Fibroblast of lung (primary cell): ENCODE measurements at regions not wholly inside any gene's neighbourhood (a gene's known extent, or its start where the extent isn't known, plus 50 kb on each side); places are given as distances from the start of the nearest gene placed in this dataset.

Experiments used
- EZH2 ChIP-seq: IDR thresholded peaks from 2 replicates; pipeline ENCODE4 v1.5.1; 2012; ENCODE audit warnings: low read length, control low read depth, mild to moderate bottlenecking; ENCODE audit errors: missing control alignments
- TF ChIP-seq, protein P1 (sequence below), 2 donors: IDR thresholded peaks in 1 of 2; conservative IDR thresholded peaks in 1 of 2; 1 replicate in 1 of 2; 2 replicates in 1 of 2; pipeline ENCODE4 v1.5.1; 2011 to 2012; ENCODE audit warnings: low read length in 2 of 2, control low read depth in 1 of 2, inconsistent platforms in 1 of 2, low read depth in 1 of 2, mild to moderate bottlenecking in 1 of 2

DNA sequence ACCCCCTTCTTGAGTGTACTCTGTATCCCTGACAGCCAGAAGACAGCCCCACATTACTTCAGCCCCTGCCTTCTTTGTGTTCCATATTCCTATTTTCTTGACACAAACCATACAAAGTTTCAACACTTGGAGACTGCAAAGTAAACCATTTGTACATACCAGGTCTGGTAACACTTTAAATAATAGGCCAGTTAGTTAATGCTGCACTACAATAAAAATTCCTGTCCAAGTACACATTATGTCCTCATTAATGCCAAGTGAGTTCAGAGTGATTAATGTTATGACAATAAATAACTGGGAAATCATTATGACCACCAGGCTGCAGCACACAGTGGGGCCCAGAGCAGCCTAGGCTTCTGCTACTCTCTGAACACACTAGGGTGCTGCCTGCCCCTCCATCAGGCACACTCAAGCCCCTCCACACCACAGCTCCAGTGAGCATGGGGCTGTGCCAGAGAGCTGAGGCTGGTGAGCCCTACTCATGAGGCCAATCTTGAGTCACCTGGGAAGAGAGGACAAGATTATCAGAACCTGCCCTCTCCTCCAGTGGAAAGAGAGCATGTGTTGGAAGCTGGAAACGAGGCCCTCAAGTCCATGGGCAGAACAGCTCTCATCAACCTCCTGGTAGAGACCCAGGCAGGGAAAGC, 138.7 kb downstream of the TTC32 start:
- TF ChIP-seq, protein P1, sequence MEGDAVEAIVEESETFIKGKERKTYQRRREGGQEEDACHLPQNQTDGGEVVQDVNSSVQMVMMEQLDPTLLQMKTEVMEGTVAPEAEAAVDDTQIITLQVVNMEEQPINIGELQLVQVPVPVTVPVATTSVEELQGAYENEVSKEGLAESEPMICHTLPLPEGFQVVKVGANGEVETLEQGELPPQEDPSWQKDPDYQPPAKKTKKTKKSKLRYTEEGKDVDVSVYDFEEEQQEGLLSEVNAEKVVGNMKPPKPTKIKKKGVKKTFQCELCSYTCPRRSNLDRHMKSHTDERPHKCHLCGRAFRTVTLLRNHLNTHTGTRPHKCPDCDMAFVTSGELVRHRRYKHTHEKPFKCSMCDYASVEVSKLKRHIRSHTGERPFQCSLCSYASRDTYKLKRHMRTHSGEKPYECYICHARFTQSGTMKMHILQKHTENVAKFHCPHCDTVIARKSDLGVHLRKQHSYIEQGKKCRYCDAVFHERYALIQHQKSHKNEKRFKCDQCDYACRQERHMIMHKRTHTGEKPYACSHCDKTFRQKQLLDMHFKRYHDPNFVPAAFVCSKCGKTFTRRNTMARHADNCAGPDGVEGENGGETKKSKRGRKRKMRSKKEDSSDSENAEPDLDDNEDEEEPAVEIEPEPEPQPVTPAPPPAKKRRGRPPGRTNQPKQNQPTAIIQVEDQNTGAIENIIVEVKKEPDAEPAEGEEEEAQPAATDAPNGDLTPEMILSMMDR (conservative IDR thresholded peaks at IDR 0.05 in 1 of 2, IDR thresholded peaks at IDR 0.05 in 1 of 2; ENCODE audit: low read depth in 1 of 2, low read length in 2 of 2): no peak
- no peak for TF ChIP-seq EZH2
